ENCODE measurements at regions not wholly inside any gene's neighbourhood (a gene's known extent, or its start where the extent isn't known, plus 50 kb on each side); places are given as distances from the start of the nearest gene placed in this dataset.

DNA sequence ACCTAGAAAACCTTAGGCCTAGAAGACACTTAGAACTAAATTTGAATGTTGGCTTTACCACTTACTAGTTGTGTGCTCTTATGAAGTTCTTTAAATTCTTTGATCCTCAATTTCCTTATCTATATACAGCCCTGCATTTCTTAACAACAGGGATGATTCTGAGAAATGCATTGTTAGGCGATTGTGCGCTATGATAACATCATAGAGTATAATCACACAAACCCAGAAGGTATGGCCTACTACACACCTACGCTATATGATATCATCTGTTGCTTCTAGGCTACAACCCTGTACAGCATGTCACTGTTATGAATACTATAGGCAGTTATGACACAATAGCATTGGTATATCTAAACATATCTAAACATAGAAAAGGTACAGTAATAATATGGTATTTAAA is 137.4 kb downstream of the CHD1L start:
- TF ChIP-seq, protein P1, sequence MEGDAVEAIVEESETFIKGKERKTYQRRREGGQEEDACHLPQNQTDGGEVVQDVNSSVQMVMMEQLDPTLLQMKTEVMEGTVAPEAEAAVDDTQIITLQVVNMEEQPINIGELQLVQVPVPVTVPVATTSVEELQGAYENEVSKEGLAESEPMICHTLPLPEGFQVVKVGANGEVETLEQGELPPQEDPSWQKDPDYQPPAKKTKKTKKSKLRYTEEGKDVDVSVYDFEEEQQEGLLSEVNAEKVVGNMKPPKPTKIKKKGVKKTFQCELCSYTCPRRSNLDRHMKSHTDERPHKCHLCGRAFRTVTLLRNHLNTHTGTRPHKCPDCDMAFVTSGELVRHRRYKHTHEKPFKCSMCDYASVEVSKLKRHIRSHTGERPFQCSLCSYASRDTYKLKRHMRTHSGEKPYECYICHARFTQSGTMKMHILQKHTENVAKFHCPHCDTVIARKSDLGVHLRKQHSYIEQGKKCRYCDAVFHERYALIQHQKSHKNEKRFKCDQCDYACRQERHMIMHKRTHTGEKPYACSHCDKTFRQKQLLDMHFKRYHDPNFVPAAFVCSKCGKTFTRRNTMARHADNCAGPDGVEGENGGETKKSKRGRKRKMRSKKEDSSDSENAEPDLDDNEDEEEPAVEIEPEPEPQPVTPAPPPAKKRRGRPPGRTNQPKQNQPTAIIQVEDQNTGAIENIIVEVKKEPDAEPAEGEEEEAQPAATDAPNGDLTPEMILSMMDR (conservative IDR thresholded peaks at IDR 0.05): no peak
- no peak for TF ChIP-seq ZFX (IDR thresholded peaks at IDR 0.05)

Measured in C4-2B (cell line).